ENCODE measurements at regions not wholly inside any gene's neighbourhood (a gene's known extent, or its start where the extent isn't known, plus 50 kb on each side); places are given as distances from the start of the nearest gene placed in this dataset.

DNA sequence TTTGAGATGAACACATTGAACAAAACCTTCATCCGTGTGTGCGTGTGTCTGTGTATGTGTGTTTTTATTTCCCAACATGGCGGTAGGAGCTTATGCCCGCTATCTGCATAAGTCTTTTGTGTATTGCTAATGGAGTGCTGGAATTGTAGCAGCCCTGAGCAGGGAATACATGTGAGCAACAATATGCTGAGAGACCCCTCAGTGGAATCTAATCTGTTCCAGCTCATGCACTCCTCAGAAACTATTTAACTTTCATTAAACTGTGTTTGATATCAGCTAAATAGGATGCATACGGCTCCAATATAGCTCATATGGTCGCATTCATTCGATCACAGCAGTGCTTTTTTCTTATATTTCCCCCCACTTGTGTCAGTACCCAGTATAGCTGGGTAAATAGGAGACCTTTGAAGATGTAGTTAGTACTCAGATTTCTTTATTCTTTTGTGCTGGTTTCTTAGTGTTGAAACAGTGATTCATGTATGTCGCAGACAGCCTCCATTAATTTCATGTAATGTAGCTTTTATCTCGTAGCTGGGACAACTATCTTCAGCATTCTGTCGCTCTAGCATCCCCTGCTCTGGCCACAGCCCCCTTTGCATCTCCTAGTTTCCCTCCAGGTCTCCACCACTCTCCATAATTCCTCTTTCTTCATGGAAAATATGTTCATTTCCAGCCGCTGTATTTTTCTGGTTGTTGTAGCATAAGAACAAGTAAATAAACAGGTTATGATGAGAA is 891.2 kb downstream of the BCL11A start:
- no peaks in the 10 kb centered on the region for H3K27me3 ChIP-seq (ENCODE audit: control insufficient read depth in 1 of 2, insufficient read depth in 2 of 2, low read length in 1 of 2)
- DNase-seq (no peak), ATAC-seq (ENCODE audit: low FRiP score) (no peak)
- no peak overlapping the region for H3K27ac ChIP-seq (ENCODE audit: low read depth in 1 of 2, low read length in 2 of 2)
- H3K4me3 ChIP-seq (ENCODE audit: low read length in 2 of 2) = no peak overlapping the region
- intact Hi-C loops (cut with DNase I) = no loop called here
- H3K4me1 ChIP-seq (ENCODE audit: control insufficient read depth in 1 of 2, insufficient read depth in 2 of 2, low read length in 2 of 2) = no peaks in the 10 kb centered on the region
- no peaks in the 10 kb centered on the region for H3K36me3 ChIP-seq (ENCODE audit: control insufficient read depth in 1 of 2, insufficient read depth in 2 of 2, low read length in 1 of 2)
- WGBS, 2 donors = 90 to 91% methylated on average over 11 of the region's 11 CpGs
- peaks cover 1% of the 10 kb centered on the region for H3K9me3 ChIP-seq (ENCODE audit: control insufficient read depth, low read length)

DNA sequence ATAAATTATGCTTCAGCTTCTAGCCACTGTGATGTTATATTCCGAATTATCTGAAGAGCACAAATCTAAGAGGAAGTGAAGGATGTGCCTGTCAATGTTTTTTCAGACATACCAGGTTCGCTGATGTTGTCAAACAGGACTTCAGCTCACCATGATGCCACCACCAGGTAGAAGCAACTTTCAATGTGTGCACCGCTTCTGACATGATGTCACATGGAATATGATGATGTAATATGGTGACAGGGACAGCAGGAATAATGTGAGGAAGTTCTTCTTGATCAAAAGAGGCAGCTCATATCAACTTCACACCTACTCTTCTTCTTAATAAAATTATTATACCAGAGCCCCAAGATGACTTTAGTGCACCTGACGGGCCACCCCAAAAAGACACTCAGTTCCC is 893.2 kb downstream of the BCL11A start:
- no peak for DNase-seq
- WGBS, 2 donors = 90 to 93% methylated on average over 4 of the region's 4 CpGs
- intact Hi-C loops (cut with DNase I) = no loop called here

DNA sequence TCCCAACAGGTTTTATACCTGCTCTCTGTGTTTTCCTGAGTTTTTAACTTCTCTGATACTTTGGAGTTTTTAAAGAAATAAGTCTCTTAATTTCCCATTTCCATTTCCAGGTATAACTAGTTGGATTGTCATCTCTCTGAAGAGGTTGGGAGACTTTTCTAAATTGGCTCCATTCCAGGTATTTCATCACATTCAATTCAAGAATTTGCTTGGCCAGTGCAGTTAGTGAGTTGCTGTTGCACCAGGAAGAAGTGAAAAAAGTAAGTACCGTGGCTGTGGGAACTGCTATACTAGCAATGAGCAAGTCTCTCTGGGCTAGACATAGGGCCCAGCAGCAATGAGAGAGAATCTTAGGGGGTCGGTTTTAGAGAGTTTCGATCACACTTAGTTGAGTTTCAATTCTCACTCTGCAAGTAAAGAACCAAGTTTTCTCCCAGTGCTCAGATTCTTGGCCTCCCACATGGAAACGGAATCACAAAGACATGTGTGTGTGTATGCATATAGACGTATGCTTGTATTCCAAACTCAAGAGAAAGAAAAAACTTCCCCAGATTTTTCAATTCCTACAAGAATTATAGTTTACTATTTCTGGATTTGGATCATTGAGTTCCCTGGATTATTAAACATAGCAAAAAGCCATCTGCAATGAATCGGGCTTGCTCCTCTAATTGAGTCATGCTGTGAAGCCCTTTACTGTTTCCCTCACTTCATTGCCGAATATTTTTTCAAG is 894.4 kb downstream of the BCL11A start:
- H3K9me3 ChIP-seq (ENCODE audit: control insufficient read depth, low read length) = peaks cover 1% of the 10 kb centered on the region
- no peaks in the 10 kb centered on the region for H3K36me3 ChIP-seq (ENCODE audit: control insufficient read depth in 1 of 2, insufficient read depth in 2 of 2, low read length in 1 of 2)
- intact Hi-C loops (cut with DNase I) = no loop called here
- H3K27ac ChIP-seq (ENCODE audit: low read depth in 1 of 2, low read length in 2 of 2) = no peak overlapping the region
- H3K27me3 ChIP-seq (ENCODE audit: control insufficient read depth in 1 of 2, insufficient read depth in 2 of 2, low read length in 1 of 2) = no peaks in the 10 kb centered on the region
- H3K4me3 ChIP-seq (ENCODE audit: low read length in 2 of 2) = no peak overlapping the region
- DNase-seq (no peak), ATAC-seq (ENCODE audit: low FRiP score) (no peak)
- 62 to 65% methylated on average over 7 of the region's 7 CpGs for WGBS, 2 donors
- no peaks in the 10 kb centered on the region for H3K4me1 ChIP-seq (ENCODE audit: control insufficient read depth in 1 of 2, insufficient read depth in 2 of 2, low read length in 2 of 2)

More for the DNA sequence above, 893.2 kb downstream of the BCL11A start:
- no peaks in the 10 kb centered on the region for H3K36me3 ChIP-seq (ENCODE audit: control insufficient read depth in 1 of 2, insufficient read depth in 2 of 2, low read length in 1 of 2)
- no peak for ATAC-seq (ENCODE audit: low FRiP score)
- H3K4me1 ChIP-seq (ENCODE audit: control insufficient read depth in 1 of 2, insufficient read depth in 2 of 2, low read length in 2 of 2) = no peaks in the 10 kb centered on the region
- H3K27ac ChIP-seq (ENCODE audit: low read depth in 1 of 2, low read length in 2 of 2) = no peak overlapping the region
- peaks cover 1% of the 10 kb centered on the region for H3K9me3 ChIP-seq (ENCODE audit: control insufficient read depth, low read length)
- H3K27me3 ChIP-seq (ENCODE audit: control insufficient read depth in 1 of 2, insufficient read depth in 2 of 2, low read length in 1 of 2) = no peaks in the 10 kb centered on the region
- H3K4me3 ChIP-seq (ENCODE audit: low read length in 2 of 2) = no peak overlapping the region

DNA sequence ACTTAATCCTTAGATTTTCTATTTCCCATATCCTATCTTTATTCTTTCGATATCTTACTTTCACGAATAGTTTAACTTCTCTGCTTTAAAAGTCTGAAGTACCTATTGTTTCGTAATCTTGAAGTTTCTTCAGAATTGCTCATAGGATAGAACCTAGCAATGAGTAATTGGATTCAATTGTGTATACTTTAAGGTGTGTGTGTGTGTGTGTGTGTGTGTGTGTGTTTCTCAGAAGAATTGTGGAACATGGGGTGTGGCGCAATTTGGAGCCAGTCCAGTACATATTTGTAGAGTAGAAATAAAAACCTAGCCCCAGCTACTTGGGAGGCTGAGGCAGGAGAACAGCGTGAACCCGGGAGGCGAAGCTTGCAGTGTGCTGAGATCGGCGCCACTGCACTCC is 897.6 kb downstream of the BCL11A start:
- WGBS, 2 donors = 93 to 96% methylated on average over 9 of the region's 9 CpGs
- Histone ChIP-seq H3K4me3 (ENCODE audit: low read length in 2 of 2) (no peak overlapping the region), H3K36me3 (ENCODE audit: control insufficient read depth in 1 of 2, insufficient read depth in 2 of 2, low read length in 1 of 2) (no peaks in the 10 kb centered on the region), H3K27ac (ENCODE audit: low read depth in 1 of 2, low read length in 2 of 2) (no peak overlapping the region), H3K27me3 (ENCODE audit: control insufficient read depth in 1 of 2, insufficient read depth in 2 of 2, low read length in 1 of 2) (no peaks in the 10 kb centered on the region), H3K4me1 (ENCODE audit: control insufficient read depth in 1 of 2, insufficient read depth in 2 of 2, low read length in 2 of 2) (no peaks in the 10 kb centered on the region), H3K9me3 (ENCODE audit: control insufficient read depth, low read length) (peaks cover 1% of the 10 kb centered on the region)
- no peak for ATAC-seq (ENCODE audit: low FRiP score)
- DNase-seq = no peak
- intact Hi-C loops (cut with DNase I) = no loop called here

DNA sequence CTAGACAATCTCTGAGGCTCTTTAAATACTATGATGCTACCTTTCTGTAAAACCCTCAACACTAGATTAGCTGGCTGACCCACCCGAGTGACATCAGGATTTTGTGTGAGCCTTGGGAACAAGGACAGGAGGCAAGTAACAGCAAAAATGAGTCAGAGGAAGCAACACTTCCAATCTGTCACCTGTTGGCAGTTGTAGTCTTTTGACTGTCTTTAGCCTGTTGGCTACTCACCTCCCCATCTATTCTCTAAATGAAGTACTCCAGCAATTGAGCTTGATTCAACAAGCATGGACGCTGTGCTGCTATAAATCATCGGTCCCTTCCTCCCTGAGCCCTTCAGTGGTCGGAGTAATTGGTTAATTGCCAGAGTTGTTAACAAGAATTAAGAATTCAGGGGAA is 898.7 kb downstream of the BCL11A start:
- H3K27me3 ChIP-seq (ENCODE audit: control insufficient read depth in 1 of 2, insufficient read depth in 2 of 2, low read length in 1 of 2) = no peaks in the 10 kb centered on the region
- ATAC-seq (ENCODE audit: low FRiP score) (no peak), DNase-seq (no peak)
- intact Hi-C loops (cut with DNase I) = no loop called here
- no peaks in the 10 kb centered on the region for H3K9me3 ChIP-seq (ENCODE audit: control insufficient read depth, low read length)
- no peak overlapping the region for H3K27ac ChIP-seq (ENCODE audit: low read depth in 1 of 2, low read length in 2 of 2)
- no peaks in the 10 kb centered on the region for H3K4me1 ChIP-seq (ENCODE audit: control insufficient read depth in 1 of 2, insufficient read depth in 2 of 2, low read length in 2 of 2)
- no peak overlapping the region for H3K4me3 ChIP-seq (ENCODE audit: low read length in 2 of 2)
- 66 to 75% methylated on average over 4 of the region's 4 CpGs for WGBS, 2 donors
- H3K36me3 ChIP-seq (ENCODE audit: control insufficient read depth in 1 of 2, insufficient read depth in 2 of 2, low read length in 1 of 2) = no peaks in the 10 kb centered on the region

DNA sequence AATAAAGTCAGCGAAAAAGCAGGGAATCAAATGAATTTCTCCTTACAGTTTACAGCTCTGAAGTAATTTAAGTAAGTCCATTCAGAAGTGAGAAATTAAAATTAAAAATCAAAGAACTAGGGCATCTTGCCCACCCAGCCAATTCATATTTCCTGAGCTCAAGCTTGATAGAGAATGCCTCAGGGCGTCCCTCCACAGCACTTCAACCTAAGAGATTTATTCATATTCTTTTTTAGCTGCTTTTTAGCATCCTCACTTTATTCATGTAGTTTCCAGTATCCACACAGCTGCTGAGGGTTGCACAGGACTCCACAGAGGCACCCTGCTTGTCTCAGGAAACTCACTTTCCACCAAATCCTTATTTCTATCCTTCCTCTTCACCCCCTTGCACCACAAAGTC is 900.3 kb downstream of the BCL11A start:
- Histone ChIP-seq H3K36me3 (ENCODE audit: control insufficient read depth in 1 of 2, insufficient read depth in 2 of 2, low read length in 1 of 2) (no peaks in the 10 kb centered on the region), H3K27ac (ENCODE audit: low read depth in 1 of 2, low read length in 2 of 2) (no peak overlapping the region), H3K4me3 (ENCODE audit: low read length in 2 of 2) (no peak overlapping the region), H3K4me1 (ENCODE audit: control insufficient read depth in 1 of 2, insufficient read depth in 2 of 2, low read length in 2 of 2) (no peaks in the 10 kb centered on the region), H3K27me3 (ENCODE audit: control insufficient read depth in 1 of 2, insufficient read depth in 2 of 2, low read length in 1 of 2) (no peaks in the 10 kb centered on the region), H3K9me3 (ENCODE audit: control insufficient read depth, low read length) (no peaks in the 10 kb centered on the region)
- 47 to 60% methylated on average over 2 of the region's 2 CpGs for WGBS, 2 donors
- no peak for DNase-seq
- intact Hi-C loops (cut with DNase I) = no loop called here
- ATAC-seq (ENCODE audit: low FRiP score) = no peak

DNA sequence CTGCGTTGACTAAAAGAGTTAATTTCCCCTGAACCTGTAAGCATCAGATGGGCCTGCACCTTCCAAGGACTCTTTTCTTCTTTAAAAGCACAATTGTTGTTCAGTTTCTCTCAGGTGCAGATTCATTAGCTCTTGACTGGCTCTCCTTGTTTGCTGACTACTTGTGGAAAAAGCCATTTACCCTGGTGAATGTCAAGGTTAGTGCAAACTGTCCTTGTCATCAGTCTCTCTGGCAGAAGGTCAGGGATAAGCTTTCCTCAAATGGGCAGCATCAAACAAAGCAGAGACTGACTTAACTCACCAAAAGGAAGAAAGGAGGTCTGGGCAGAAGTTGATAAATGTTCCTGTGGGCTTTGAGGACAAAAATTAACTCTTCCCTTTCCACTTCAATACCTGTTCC is 922.7 kb downstream of the BCL11A start:
- DNase-seq (no peak), ATAC-seq (ENCODE audit: low FRiP score) (no peak)
- H3K36me3 ChIP-seq (ENCODE audit: control insufficient read depth in 1 of 2, insufficient read depth in 2 of 2, low read length in 1 of 2) = no peaks in the 10 kb centered on the region
- no peaks in the 10 kb centered on the region for H3K27me3 ChIP-seq (ENCODE audit: control insufficient read depth in 1 of 2, insufficient read depth in 2 of 2, low read length in 1 of 2)
- no peaks in the 10 kb centered on the region for H3K4me1 ChIP-seq (ENCODE audit: control insufficient read depth in 1 of 2, insufficient read depth in 2 of 2, low read length in 2 of 2)
- H3K27ac ChIP-seq (ENCODE audit: low read depth in 1 of 2, low read length in 2 of 2) = no peak overlapping the region
- H3K9me3 ChIP-seq (ENCODE audit: control insufficient read depth, low read length) = no peaks in the 10 kb centered on the region
- H3K4me3 ChIP-seq (ENCODE audit: low read length in 2 of 2) = no peak overlapping the region
- WGBS, 2 donors = 74 to 85% methylated on average over 1 of the region's 1 CpG
- intact Hi-C loops (cut with DNase I) = no loop called here

DNA sequence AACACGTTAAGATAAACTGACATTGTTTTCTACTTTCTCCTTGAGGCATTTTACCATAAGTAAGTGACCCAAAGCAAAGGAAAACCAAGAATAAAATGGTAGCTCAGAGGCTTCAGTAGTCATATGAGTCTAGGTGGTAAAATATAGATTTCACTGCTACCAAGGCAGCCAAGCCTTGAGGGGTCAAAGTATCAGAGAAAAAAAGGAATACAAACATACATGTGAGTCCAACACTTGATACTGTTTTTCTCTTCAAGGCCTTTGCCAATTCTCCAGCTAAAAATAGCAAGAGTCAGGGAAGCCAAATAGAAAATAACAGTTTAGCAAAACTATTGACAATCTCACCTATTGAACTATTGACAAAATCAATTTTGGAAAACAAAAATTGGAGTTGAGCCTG is 925.9 kb downstream of the BCL11A start:
- no peak overlapping the region for H3K4me3 ChIP-seq (ENCODE audit: low read length in 2 of 2)
- no peaks in the 10 kb centered on the region for H3K27me3 ChIP-seq (ENCODE audit: control insufficient read depth in 1 of 2, insufficient read depth in 2 of 2, low read length in 1 of 2)
- DNase-seq (no peak), ATAC-seq (ENCODE audit: low FRiP score) (no peak)
- H3K36me3 ChIP-seq (ENCODE audit: control insufficient read depth in 1 of 2, insufficient read depth in 2 of 2, low read length in 1 of 2) = no peaks in the 10 kb centered on the region
- no peak overlapping the region for H3K27ac ChIP-seq (ENCODE audit: low read depth in 1 of 2, low read length in 2 of 2)
- no peaks in the 10 kb centered on the region for H3K4me1 ChIP-seq (ENCODE audit: control insufficient read depth in 1 of 2, insufficient read depth in 2 of 2, low read length in 2 of 2)
- no peaks in the 10 kb centered on the region for H3K9me3 ChIP-seq (ENCODE audit: control insufficient read depth, low read length)
- intact Hi-C loops (cut with DNase I) = no loop called here
- WGBS, 2 donors = 0 to 64% methylated on average over 1 of the region's 1 CpG
